ENCODE measurements at regions not wholly inside any gene's neighbourhood (a gene's known extent, or its start where the extent isn't known, plus 50 kb on each side); places are given as distances from the start of the nearest gene placed in this dataset.
"Not testable (repeated sequence)": the region's sequence is repeated elsewhere in the genome, so short reads cannot be mapped to it uniquely, and the experiment has no call there.

GRCh38 chr13:74266861-74267260 is 132.7 kb upstream of the KLF12 start:
- H2AFZ ChIP-seq (replicated peaks), result no peak overlapping the region
- Mint-ChIP-seq H3K27me3 (ENCODE audit: insufficient read depth, low read depth) (peaks cover 2% of the 10 kb centered on the region), H3K27ac (no peak overlapping the region), H3K4me1 (no peaks in the 10 kb centered on the region), H3K36me3 (no peaks in the 10 kb centered on the region), H3K4me3 (no peak overlapping the region), H3K9me3 (peaks cover 14% of the 10 kb centered on the region)
- H3K27me3 ChIP-seq, result no peaks in the 10 kb centered on the region
- no peaks in the 10 kb centered on the region for H3K9me3 ChIP-seq (ENCODE audit: low read depth)
- peaks cover 3% of the 10 kb centered on the region for H3K36me3 ChIP-seq
- no peaks in the 10 kb centered on the region for H3F3A ChIP-seq (ENCODE audit: low read depth)
- H4K20me1 ChIP-seq (ENCODE audit: low read depth), result no peaks in the 10 kb centered on the region
- DNase-seq (ENCODE audit: low spot score), result no peak
- H3K4me3 ChIP-seq, result no peak overlapping the region
- TF ChIP-seq EZH2phosphoT487 (IDR thresholded peaks at IDR 0.05), result no peak
- TF ChIP-seq EZH2 (IDR thresholded peaks at IDR 0.05), result no peak
- TF ChIP-seq CTCF (IDR thresholded peaks at IDR 0.05), result no peak
- no peak overlapping the region for H3K9ac ChIP-seq
- H3K4me1 ChIP-seq, result no peaks in the 10 kb centered on the region
- no peaks in the 10 kb centered on the region for H3K79me2 ChIP-seq (ENCODE audit: low read depth)
- H3K4me2 ChIP-seq, result no peak overlapping the region
- no peak overlapping the region for H3K27ac ChIP-seq

- H3K4me3 ChIP-seq, result no peak overlapping the region
- no peaks in the 10 kb centered on the region for H3K9me3 ChIP-seq (ENCODE audit: low read depth)
- Mint-ChIP-seq H3K36me3 (no peaks in the 10 kb centered on the region), H3K27ac (no peak overlapping the region), H3K9me3 (peaks cover 11% of the 10 kb centered on the region), H3K27me3 (ENCODE audit: insufficient read depth, low read depth) (peaks cover 2% of the 10 kb centered on the region), H3K4me1 (no peaks in the 10 kb centered on the region), H3K4me3 (no peak overlapping the region)
- no peak for DNase-seq (ENCODE audit: low spot score)
- H3K4me1 ChIP-seq, result no peaks in the 10 kb centered on the region
- no peak for TF ChIP-seq EZH2phosphoT487 (IDR thresholded peaks at IDR 0.05)
- TF ChIP-seq CTCF (IDR thresholded peaks at IDR 0.05), result no peak
- no peak for TF ChIP-seq EZH2 (IDR thresholded peaks at IDR 0.05)
- H3K4me2 ChIP-seq, result no peak overlapping the region
- no peaks in the 10 kb centered on the region for H3F3A ChIP-seq (ENCODE audit: low read depth)
- no peaks in the 10 kb centered on the region for H3K79me2 ChIP-seq (ENCODE audit: low read depth)
- no peak overlapping the region for H3K9ac ChIP-seq
- H3K27ac ChIP-seq, result no peak overlapping the region
- H4K20me1 ChIP-seq (ENCODE audit: low read depth), result no peaks in the 10 kb centered on the region
- H2AFZ ChIP-seq (replicated peaks), result no peak overlapping the region
- no peaks in the 10 kb centered on the region for H3K27me3 ChIP-seq
- H3K36me3 ChIP-seq, result peaks cover 3% of the 10 kb centered on the region
Measured at GRCh38 chr13:74266309-74266708, 132.1 kb upstream of the KLF12 start.

GRCh38 chr13:74264333-74264732 is 130.1 kb upstream of the KLF12 start:
- Histone ChIP-seq H4K20me1 (ENCODE audit: low read depth) (no peaks in the 10 kb centered on the region), H3K4me1 (no peaks in the 10 kb centered on the region), H3K36me3 (peaks cover 3% of the 10 kb centered on the region), H3K27ac (no peak overlapping the region), H2AFZ (replicated peaks) (no peak overlapping the region), H3K9me3 (ENCODE audit: low read depth) (no peaks in the 10 kb centered on the region), H3K79me2 (ENCODE audit: low read depth) (no peaks in the 10 kb centered on the region), H3K27me3 (no peaks in the 10 kb centered on the region), H3K9ac (no peak overlapping the region), H3F3A (ENCODE audit: low read depth) (no peaks in the 10 kb centered on the region), H3K4me2 (no peak overlapping the region), H3K4me3 (no peak overlapping the region)
- H3K36me3 Mint-ChIP-seq, result no peaks in the 10 kb centered on the region
- peaks cover 8% of the 10 kb centered on the region for H3K9me3 Mint-ChIP-seq
- TF ChIP-seq EZH2phosphoT487 (IDR thresholded peaks at IDR 0.05), result no peak
- TF ChIP-seq EZH2 (IDR thresholded peaks at IDR 0.05), result no peak
- no peak for TF ChIP-seq CTCF (IDR thresholded peaks at IDR 0.05)
- no peaks in the 10 kb centered on the region for H3K4me1 Mint-ChIP-seq
- DNase-seq (ENCODE audit: low spot score), result no peak
- H3K27ac Mint-ChIP-seq, result no peak overlapping the region
- peaks cover 2% of the 10 kb centered on the region for H3K27me3 Mint-ChIP-seq (ENCODE audit: insufficient read depth, low read depth)
- no peak overlapping the region for H3K4me3 Mint-ChIP-seq

- H3K79me2 ChIP-seq (ENCODE audit: low read depth); H3K4me2 ChIP-seq; H3K36me3 Mint-ChIP-seq; H3K27ac ChIP-seq; H3K27ac Mint-ChIP-seq; DNase-seq (ENCODE audit: low spot score); H3K4me1 ChIP-seq; H4K20me1 ChIP-seq (ENCODE audit: low read depth); H3K9me3 ChIP-seq (ENCODE audit: low read depth); H3K4me3 Mint-ChIP-seq; H3K9ac ChIP-seq; H3K4me3 ChIP-seq; H3K4me1 Mint-ChIP-seq; H3K36me3 ChIP-seq; H3K9me3 Mint-ChIP-seq; H3F3A ChIP-seq (ENCODE audit: low read depth); H3K27me3 ChIP-seq; H3K27me3 Mint-ChIP-seq (ENCODE audit: insufficient read depth, low read depth); H2AFZ ChIP-seq (replicated peaks): not testable (repeated sequence)
Measured at GRCh38 chr13:74260420-74260819, 126.2 kb upstream of the KLF12 start.

Measured in neural progenitor cell (in vitro differentiated cells).